ENCODE measurements at regions not wholly inside any gene's neighbourhood (a gene's known extent, or its start where the extent isn't known, plus 50 kb on each side); places are given as distances from the start of the nearest gene placed in this dataset.

GRCh38 chr10:53543410-53543809, 770.8 kb upstream of the MBL2 start:
- WGBS (ENCODE audit: extremely low coverage, insufficient read length, low lambda C conversion rate), result no CpG with 5 or more reads among the region's 2 CpGs
- Histone ChIP-seq H3K4ac (ENCODE audit: low read depth, low read length) (no peak overlapping the region), H3K4me1 (ENCODE audit: insufficient read depth, low read length) (no peaks in the 10 kb centered on the region), H3T11ph (ENCODE audit: low read length) (no peak overlapping the region), H3K27ac (ENCODE audit: insufficient read length, low read depth, low read length) (no peak overlapping the region), H4K91ac (ENCODE audit: insufficient read length, low read depth, low read length) (no peak overlapping the region), H4K8ac (replicated peaks; ENCODE audit: insufficient read length, low read depth, low read length) (no peak overlapping the region), H3K23me2 (ENCODE audit: insufficient read length, low read depth, low read length, poor library complexity, severe bottlenecking) (no peaks in the 10 kb centered on the region), H3K14ac (ENCODE audit: insufficient read depth, low read length) (no peak overlapping the region), H2BK12ac (ENCODE audit: insufficient read length, low read depth, low read length) (no peak overlapping the region), H3K23ac (ENCODE audit: insufficient read length, low read depth, low read length) (no peak overlapping the region), H3K4me2 (ENCODE audit: insufficient read depth, insufficient read length, low read length) (no peak overlapping the region), H2BK5ac (ENCODE audit: insufficient read length, low read length) (no peak overlapping the region), H2AK5ac (ENCODE audit: insufficient read length, low read length) (no peak overlapping the region), H2BK15ac (ENCODE audit: low read depth, low read length) (no peak overlapping the region), H3K18ac (ENCODE audit: insufficient read length, low read depth, low read length) (no peak overlapping the region), H4K20me1 (ENCODE audit: control insufficient read depth, insufficient read depth, insufficient read length) (no peaks in the 10 kb centered on the region), H3K9me3 (ENCODE audit: control insufficient read depth, low read depth, low read length) (no peaks in the 10 kb centered on the region), H3K27me3 (ENCODE audit: insufficient read depth, low read length) (no peaks in the 10 kb centered on the region), H3K9ac (ENCODE audit: extremely low read depth, insufficient read length, low read length) (no peak overlapping the region), H2BK20ac (ENCODE audit: low read depth, low read length, poor library complexity, severe bottlenecking) (no peak overlapping the region), H3K56ac (ENCODE audit: insufficient read length, low read depth, low read length) (no peak overlapping the region), H4K5ac (ENCODE audit: insufficient read length, low read depth, low read length) (no peak overlapping the region), H2AFZ (ENCODE audit: low read length) (no peak overlapping the region), H3K79me1 (ENCODE audit: insufficient read depth, low read depth, low read length, poor library complexity, severe bottlenecking) (no peaks in the 10 kb centered on the region), H3K79me2 (ENCODE audit: insufficient read depth, low read length) (no peaks in the 10 kb centered on the region), H2BK120ac (ENCODE audit: low read depth, low read length, poor library complexity, severe bottlenecking) (no peak overlapping the region)
- TF ChIP-seq CTCF (conservative IDR thresholded peaks at IDR 0.05), result no peak
- Mint-ChIP-seq H3K4me3 (no peak overlapping the region), H3K36me3 (ENCODE audit: insufficient read depth in 1 of 3, low read depth in 3 of 3) (peaks cover 12 to 36% (median 22%) of the 10 kb centered on the region in 3 experiments; a peak in 6 of 7 replicates), H3K27me3 (ENCODE audit: low read depth) (no peaks in the 10 kb centered on the region), H3K27ac (no peak overlapping the region), H3K4me1 (peaks cover 0 to 8% of the 10 kb centered on the region in 2 experiments; a peak in 1 of 4 replicates), H3K9me3 (peaks cover 3 to 10% of the 10 kb centered on the region in 2 experiments; a peak in 3 of 5 replicates)
- no peak for DNase-seq
